Activated T-helper 1 cell treated with anti-CD3 and anti-CD28 coated beads, Interleukin-12 subunit alpha, Interleukin-12 subunit beta, Interleukin-2, Interleukin-4 antibody, amounts not matched to agents 30 ng/mL and 10 ng/mL and 1 ng/mL, durations not matched to agents 14 hours and 24 hours and 36 hours (primary cell): ENCODE measurements at regions not wholly inside any gene's neighbourhood (a gene's known extent, or its start where the extent isn't known, plus 50 kb on each side); places are given as distances from the start of the nearest gene placed in this dataset.
"Not testable (repeated sequence)": the region's sequence is repeated elsewhere in the genome, so short reads cannot be mapped to it uniquely, and the experiment has no call there.

ENCODE experiments used
- DNase-seq: peaks from one replicate; pipeline ENCODE4 v3.0.0; 2021; ENCODE audit warnings: low spot score
- H3K27ac Mint-ChIP-seq: one replicate; pipeline ENCODE4 v1.8.0; 2021; ENCODE audit warnings: mild to moderate bottlenecking, mixed read lengths
- H3K27me3 Mint-ChIP-seq: one replicate; pipeline ENCODE4 v1.8.0; 2022; ENCODE audit warnings: mild to moderate bottlenecking, moderate library complexity, mixed read lengths; ENCODE audit not compliant: insufficient read depth
- H3K36me3 Mint-ChIP-seq: one replicate; pipeline ENCODE4 v1.8.0; 2021; ENCODE audit warnings: low read depth, mixed read lengths
- H3K4me1 Mint-ChIP-seq: one replicate; pipeline ENCODE4 v1.8.0; 2021; ENCODE audit warnings: low read depth, mixed read lengths
- H3K4me3 Mint-ChIP-seq: one replicate; pipeline ENCODE4 v1.8.0; 2021; ENCODE audit warnings: mild to moderate bottlenecking, moderate library complexity, mixed read lengths
- H3K9me3 Mint-ChIP-seq: one replicate; pipeline ENCODE4 v1.8.0; 2021; ENCODE audit warnings: mixed read lengths
- intact Hi-C: fragments of 100-400 bp; cut with micrococcal nuclease; formaldehyde crosslinking; loops from one replicate; pipeline ENCODE4 v1.15.1; 2024

- Mint-ChIP-seq H3K9me3 (peaks cover 14% of the 10 kb centered on the region), H3K27me3 (peaks cover 17% of the 10 kb centered on the region), H3K36me3 (no peaks in the 10 kb centered on the region), H3K4me3 (no peak overlapping the region), H3K4me1 (peaks cover 18% of the 10 kb centered on the region), H3K27ac (no peak overlapping the region)
- DNase-seq, result no peak
- intact Hi-C loops, result no loop called here
Measured at GRCh38 chr10:8156918-8157317, 102.4 kb downstream of the GATA3 start.

- Mint-ChIP-seq H3K27ac (no peak overlapping the region), H3K27me3 (peaks cover 13% of the 10 kb centered on the region), H3K4me3 (no peak overlapping the region), H3K9me3 (peaks cover 19% of the 10 kb centered on the region), H3K4me1 (peaks cover 18% of the 10 kb centered on the region), H3K36me3 (no peaks in the 10 kb centered on the region)
- DNase-seq, result no peak
- intact Hi-C loops, result no loop called here
Measured at GRCh38 chr10:8158193-8159071, 103.9 kb downstream of the GATA3 start.

- Mint-ChIP-seq H3K4me3 (no peak overlapping the region), H3K27ac (no peak overlapping the region)
- intact Hi-C loops, result no loop called here
Measured at GRCh38 chr10:8159341-8160165, 105.1 kb downstream of the GATA3 start.

GRCh38 chr10:8163824-8164223, 109.3 kb downstream of the GATA3 start:
- Mint-ChIP-seq H3K36me3 (peaks cover 9% of the 10 kb centered on the region), H3K4me1 (peaks cover 18% of the 10 kb centered on the region), H3K4me3 (no peak overlapping the region), H3K27me3 (peaks cover 14% of the 10 kb centered on the region), H3K9me3 (peaks cover 57% of the 10 kb centered on the region), H3K27ac (no peak overlapping the region)
- intact Hi-C loops, result no loop called here
- no peak for DNase-seq

More at GRCh38 chr10:8159341-8160165, 105.1 kb downstream of the GATA3 start:
- Mint-ChIP-seq H3K36me3 (no peaks in the 10 kb centered on the region), H3K9me3 (peaks cover 25% of the 10 kb centered on the region), H3K4me1 (peaks cover 18% of the 10 kb centered on the region), H3K27me3 (peaks cover 16% of the 10 kb centered on the region)
- no peak for DNase-seq

DNA sequence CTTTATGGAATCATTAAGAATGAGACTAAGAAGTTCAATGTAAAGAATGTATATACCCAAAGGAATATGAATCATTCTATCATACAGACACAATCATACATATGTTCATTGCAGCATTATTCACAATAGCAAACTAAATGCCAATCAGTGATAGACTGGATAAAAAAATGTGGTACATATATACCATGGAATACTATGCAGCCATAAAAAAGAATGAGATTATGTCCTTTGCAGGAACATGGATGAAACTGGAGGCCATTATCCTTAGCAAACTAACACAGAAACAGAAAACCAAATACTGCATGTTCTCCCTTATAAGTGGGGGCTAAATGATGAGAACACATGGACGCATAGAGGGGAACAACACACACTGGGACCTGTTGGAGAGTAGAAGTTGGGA, 110.2 kb downstream of the GATA3 start:
- H3K4me3 Mint-ChIP-seq, result not testable (repeated sequence)

GRCh38 chr10:8168836-8169235, 114.3 kb downstream of the GATA3 start:
- Mint-ChIP-seq H3K9me3 (peaks cover 61% of the 10 kb centered on the region), H3K4me1 (peaks cover 6% of the 10 kb centered on the region)

More for the DNA sequence above, 110.2 kb downstream of the GATA3 start:
- Mint-ChIP-seq H3K9me3 (peaks cover 61% of the 10 kb centered on the region), H3K27me3 (peaks cover 19% of the 10 kb centered on the region)
- intact Hi-C loops, H3K36me3 Mint-ChIP-seq, H3K4me1 Mint-ChIP-seq, DNase-seq, H3K27ac Mint-ChIP-seq: not testable (repeated sequence)

GRCh38 chr10:8171008-8171407, 116.5 kb downstream of the GATA3 start:
- peaks cover 6% of the 10 kb centered on the region for H3K4me1 Mint-ChIP-seq
- H3K27me3 Mint-ChIP-seq, result peaks cover 10% of the 10 kb centered on the region
- H3K9me3 Mint-ChIP-seq, result peaks cover 41% of the 10 kb centered on the region
- intact Hi-C loops, result no loop called here
- H3K27ac Mint-ChIP-seq, result no peak overlapping the region
- no peak overlapping the region for H3K4me3 Mint-ChIP-seq
- no peak for DNase-seq
- H3K36me3 Mint-ChIP-seq, result peaks cover 16% of the 10 kb centered on the region

More at GRCh38 chr10:8168836-8169235, 114.3 kb downstream of the GATA3 start:
- Mint-ChIP-seq H3K27ac (no peak overlapping the region), H3K4me3 (no peak overlapping the region), H3K27me3 (peaks cover 14% of the 10 kb centered on the region), H3K36me3 (peaks cover 20% of the 10 kb centered on the region)
- no peak for DNase-seq
- intact Hi-C loops, result no loop called here

- Mint-ChIP-seq H3K27me3 (peaks cover 9% of the 10 kb centered on the region), H3K4me3 (no peak overlapping the region), H3K27ac (no peak overlapping the region), H3K36me3 (peaks cover 14% of the 10 kb centered on the region), H3K9me3 (peaks cover 33% of the 10 kb centered on the region), H3K4me1 (peaks cover 6% of the 10 kb centered on the region)
- intact Hi-C loops, result no loop called here
- DNase-seq, result no peak
Measured at GRCh38 chr10:8172604-8173003, 118.1 kb downstream of the GATA3 start.

- H3K9me3 Mint-ChIP-seq, result peaks cover 27% of the 10 kb centered on the region
- H3K4me1 Mint-ChIP-seq, result peaks cover 6% of the 10 kb centered on the region
- peaks cover 14% of the 10 kb centered on the region for H3K36me3 Mint-ChIP-seq
- no peak overlapping the region for H3K27ac Mint-ChIP-seq
- H3K27me3 Mint-ChIP-seq, result peaks cover 12% of the 10 kb centered on the region
- H3K4me3 Mint-ChIP-seq, result no peak overlapping the region
- DNase-seq, result no peak
- intact Hi-C loops, result no loop called here
Measured at GRCh38 chr10:8173243-8173865, 118.9 kb downstream of the GATA3 start.

- H3K9me3 Mint-ChIP-seq, result peaks cover 22% of the 10 kb centered on the region
- peaks cover 10% of the 10 kb centered on the region for H3K36me3 Mint-ChIP-seq
Measured at GRCh38 chr10:8173866-8174243, 119.4 kb downstream of the GATA3 start.

GRCh38 chr10:8174762-8175161, 120.3 kb downstream of the GATA3 start:
- Mint-ChIP-seq H3K27ac (no peak overlapping the region), H3K4me1 (peaks cover 6% of the 10 kb centered on the region), H3K36me3 (peaks cover 10% of the 10 kb centered on the region), H3K27me3 (peaks cover 12% of the 10 kb centered on the region), H3K4me3 (no peak overlapping the region), H3K9me3 (peaks cover 16% of the 10 kb centered on the region)
- no peak for DNase-seq
- intact Hi-C loops, result no loop called here

More at GRCh38 chr10:8173866-8174243, 119.4 kb downstream of the GATA3 start:
- Mint-ChIP-seq H3K27ac (no peak overlapping the region), H3K4me3 (no peak overlapping the region), H3K4me1 (peaks cover 6% of the 10 kb centered on the region), H3K27me3 (peaks cover 13% of the 10 kb centered on the region)
- no peak for DNase-seq
- intact Hi-C loops, result no loop called here

DNA sequence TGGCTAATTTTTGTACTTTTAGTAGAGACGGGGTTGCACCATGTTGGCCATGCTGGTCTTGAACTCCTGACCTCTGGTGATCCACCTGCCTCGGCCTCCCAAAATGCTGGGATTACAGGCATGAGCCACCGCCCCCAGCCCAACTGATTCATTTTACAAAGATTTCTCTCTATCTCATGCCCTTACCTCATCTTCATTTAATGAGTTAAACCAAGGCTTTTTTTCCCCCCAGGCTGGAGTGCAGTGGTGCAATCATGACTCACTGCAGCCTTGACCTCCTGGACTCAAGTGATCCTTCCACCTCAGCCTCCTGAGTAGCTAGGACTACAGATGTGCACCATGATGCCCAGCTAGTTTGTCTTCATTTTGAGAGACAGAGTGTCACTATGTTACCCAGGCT, 123.0 kb downstream of the GATA3 start:
- H3K4me3 Mint-ChIP-seq, H3K36me3 Mint-ChIP-seq, DNase-seq, H3K9me3 Mint-ChIP-seq, H3K4me1 Mint-ChIP-seq, H3K27ac Mint-ChIP-seq, intact Hi-C loops: not testable (repeated sequence)
- H3K27me3 Mint-ChIP-seq, result peaks cover 16% of the 10 kb centered on the region
